GM12878 (cell line): ENCODE measurements at regions not wholly inside any gene's neighbourhood (a gene's known extent, or its start where the extent isn't known, plus 50 kb on each side); places are given as distances from the start of the nearest gene placed in this dataset.

Source experiments
- CREB1 ChIP-seq: IDR thresholded peaks from 2 replicates; pipeline ENCODE4 v1.6.1; 2012; ENCODE audit warnings: low read depth, mild to moderate bottlenecking, inconsistent platforms
- CTCF ChIP-seq, 3 experiments: IDR thresholded peaks in 2 of 3; conservative IDR thresholded peaks in 1 of 3; 2 replicates each; pipeline ENCODE4 v1.5.1; 2011; ENCODE audit warnings: low read depth in 3 of 3, low read length in 3 of 3, mild to moderate bottlenecking in 3 of 3, control low read depth in 2 of 3, moderate library complexity in 2 of 3, inconsistent platforms in 1 of 3, mixed read lengths in 1 of 3; ENCODE audit not compliant: control insufficient read depth in 2 of 3, insufficient read depth in 1 of 3; ENCODE audit errors: extremely low read depth in 1 of 3
- ESRRA ChIP-seq: IDR thresholded peaks from 2 replicates; pipeline ENCODE4 v1.6.1; 2012; ENCODE audit warnings: mild to moderate bottlenecking, low read length, improper control_type of control experiment
- POLR2A ChIP-seq: IDR thresholded peaks from 2 replicates; pipeline ENCODE4 v1.6.1; 2011; ENCODE audit warnings: low read depth, mild to moderate bottlenecking, low read length
- RUNX3 ChIP-seq: IDR thresholded peaks from 2 replicates; pipeline ENCODE4 v1.6.1; 2012; ENCODE audit warnings: low read length, inconsistent platforms
- YY1 ChIP-seq: IDR thresholded peaks from 2 replicates; pipeline ENCODE4 v1.6.1; 2011; ENCODE audit warnings: low read depth, mild to moderate bottlenecking, low read length
- TF ChIP-seq, protein P1 (sequence below): IDR thresholded peaks from 2 replicates; pipeline ENCODE4 v1.6.1; 2011; ENCODE audit warnings: low read depth, low read length, improper control_type of control experiment, borderline replicate concordance
- TF ChIP-seq, protein P2 (sequence below): IDR thresholded peaks from 2 replicates; pipeline ENCODE4 v1.6.1; 2012; ENCODE audit warnings: low read depth, low read length, improper control_type of control experiment

DNA sequence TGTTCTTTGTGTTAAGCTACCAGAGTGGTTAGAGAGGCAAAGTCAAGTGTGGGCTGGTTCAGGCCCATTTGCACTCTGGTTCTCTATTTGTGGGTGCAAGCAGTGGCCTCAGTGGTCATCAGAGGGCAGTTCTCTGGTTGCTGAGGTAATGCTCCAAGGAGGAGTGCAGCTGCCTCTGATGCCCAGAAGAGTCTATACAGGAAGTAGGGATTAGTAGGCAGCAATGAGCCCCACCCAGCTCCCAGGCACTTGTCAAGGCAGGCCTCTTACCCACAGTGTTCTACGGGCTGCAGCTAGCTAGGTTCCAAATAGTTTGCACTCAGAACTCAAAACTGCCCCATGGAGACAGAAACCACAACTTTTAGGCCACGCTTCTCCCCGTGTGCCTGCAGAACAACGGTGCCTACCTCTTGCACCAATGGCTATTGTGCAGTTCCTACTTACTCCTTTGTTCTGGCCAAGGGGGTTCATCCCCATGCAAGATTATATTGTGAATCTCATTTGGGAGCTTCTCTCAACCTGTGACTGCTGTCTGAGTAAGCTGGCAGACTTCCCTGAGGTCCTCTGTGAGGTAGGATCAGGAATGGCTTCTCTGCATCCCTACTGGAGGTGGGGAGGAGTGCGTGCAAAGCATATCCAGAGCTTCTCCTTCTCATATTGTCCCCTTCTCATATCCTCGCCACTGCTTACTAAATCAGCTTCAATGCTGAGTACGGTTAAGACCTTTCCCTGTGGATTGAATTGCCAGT is 410.3 kb upstream of the LMO3 start:
- TF ChIP-seq POLR2A = no peak
- TF ChIP-seq CTCF (IDR thresholded peaks at IDR 0.05 in 2 of 3, conservative IDR thresholded peaks at IDR 0.05 in 1 of 3; ENCODE audit: control insufficient read depth in 2 of 3, extremely low read depth in 1 of 3, insufficient read depth in 1 of 3, low read depth in 3 of 3, low read length in 3 of 3) = no peak
- no peak for TF ChIP-seq ESRRA
- TF ChIP-seq, protein P1, sequence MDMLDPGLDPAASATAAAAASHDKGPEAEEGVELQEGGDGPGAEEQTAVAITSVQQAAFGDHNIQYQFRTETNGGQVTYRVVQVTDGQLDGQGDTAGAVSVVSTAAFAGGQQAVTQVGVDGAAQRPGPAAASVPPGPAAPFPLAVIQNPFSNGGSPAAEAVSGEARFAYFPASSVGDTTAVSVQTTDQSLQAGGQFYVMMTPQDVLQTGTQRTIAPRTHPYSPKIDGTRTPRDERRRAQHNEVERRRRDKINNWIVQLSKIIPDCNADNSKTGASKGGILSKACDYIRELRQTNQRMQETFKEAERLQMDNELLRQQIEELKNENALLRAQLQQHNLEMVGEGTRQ = no peak
- no peak for TF ChIP-seq RUNX3
- TF ChIP-seq YY1 = no peak
- TF ChIP-seq, protein P2, sequence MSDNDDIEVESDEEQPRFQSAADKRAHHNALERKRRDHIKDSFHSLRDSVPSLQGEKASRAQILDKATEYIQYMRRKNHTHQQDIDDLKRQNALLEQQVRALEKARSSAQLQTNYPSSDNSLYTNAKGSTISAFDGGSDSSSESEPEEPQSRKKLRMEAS = no peak
- TF ChIP-seq CREB1 = no peak
